ENCODE measurements at regions not wholly inside any gene's neighbourhood (a gene's known extent, or its start where the extent isn't known, plus 50 kb on each side); places are given as distances from the start of the nearest gene placed in this dataset.
"Not testable (repeated sequence)": the region's sequence is repeated elsewhere in the genome, so short reads cannot be mapped to it uniquely, and the experiment has no call there.

GRCh38 chr15:20755665-20756398, 110.3 kb downstream of the POTEB2 start:
- TF ChIP-seq POLR2A, CTCF (IDR thresholded peaks at IDR 0.05): not testable (repeated sequence)
